NCI-H748 (cell line): ENCODE measurements at regions not wholly inside any gene's neighbourhood (a gene's known extent, or its start where the extent isn't known, plus 50 kb on each side); places are given as distances from the start of the nearest gene placed in this dataset.

Experiments
- DNase-seq: peaks from one replicate; lab custom pipeline; 2025; ENCODE audit not compliant: unreplicated experiment; lab: John Stamatoyannopoulos, UW

DNA sequence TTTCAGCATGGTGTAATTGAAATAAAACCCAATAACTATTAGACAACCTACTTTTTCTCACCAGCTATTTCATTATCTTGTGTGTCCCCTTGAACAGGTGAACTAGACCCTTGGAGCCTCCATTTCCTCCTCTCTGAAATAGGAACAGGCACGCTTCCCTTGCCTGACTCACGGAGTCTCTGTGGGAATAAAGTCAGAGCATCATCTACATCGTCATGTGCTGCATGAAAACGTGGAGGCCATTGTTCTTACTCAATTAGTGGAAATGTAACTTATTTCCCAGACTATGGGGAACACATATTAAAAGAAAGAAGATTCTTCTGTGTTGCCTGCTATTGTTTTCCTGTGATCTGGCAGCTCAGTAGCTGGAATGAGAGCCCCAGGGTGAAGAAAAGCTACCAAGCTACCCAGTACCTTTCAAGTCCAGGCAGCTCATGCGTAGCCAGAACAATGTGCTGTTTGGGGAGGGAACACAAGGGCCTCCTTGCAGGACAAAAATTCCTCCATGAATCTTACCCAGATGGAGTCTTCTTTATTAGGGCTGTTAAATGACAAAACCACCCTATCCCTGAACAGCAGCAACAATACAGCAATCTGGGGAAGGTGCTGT is 59.8 kb downstream of the SOX11 start:
- no peak for DNase-seq

- DNase-seq, result no peak
These were observed 64.1 kb downstream of the SOX11 start for GRCh38 chr2:5756272-5756671.

- no peak for DNase-seq
These were observed 66.2 kb downstream of the SOX11 start for GRCh38 chr2:5758346-5758745.

- no peak for DNase-seq
These were observed 67.8 kb downstream of the SOX11 start for GRCh38 chr2:5759949-5760348.

- no peak for DNase-seq
These were observed 71.3 kb downstream of the SOX11 start for GRCh38 chr2:5763531-5763930.

- DNase-seq, result no peak
These were observed 71.9 kb downstream of the SOX11 start for GRCh38 chr2:5764041-5764440.

DNA sequence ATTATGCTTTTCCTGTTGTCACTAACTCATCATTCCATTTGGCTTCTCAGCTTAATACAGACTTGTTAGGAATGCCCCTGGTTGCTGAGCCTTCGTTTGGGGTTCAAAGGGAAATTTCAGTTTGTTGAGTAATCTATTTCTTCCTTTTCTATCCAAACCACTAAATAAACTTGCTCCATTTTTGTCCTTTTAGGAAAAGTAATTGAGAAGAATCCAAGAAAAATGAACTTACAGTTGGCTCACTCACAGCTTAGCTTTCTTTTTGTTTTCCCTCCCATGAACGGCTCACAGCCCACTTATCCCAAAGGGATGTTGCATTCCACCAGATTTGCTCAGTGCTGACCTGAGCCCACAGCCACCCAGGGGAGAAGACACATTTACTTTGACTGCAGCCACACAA is 73.9 kb downstream of the SOX11 start:
- DNase-seq, result no peak

DNA sequence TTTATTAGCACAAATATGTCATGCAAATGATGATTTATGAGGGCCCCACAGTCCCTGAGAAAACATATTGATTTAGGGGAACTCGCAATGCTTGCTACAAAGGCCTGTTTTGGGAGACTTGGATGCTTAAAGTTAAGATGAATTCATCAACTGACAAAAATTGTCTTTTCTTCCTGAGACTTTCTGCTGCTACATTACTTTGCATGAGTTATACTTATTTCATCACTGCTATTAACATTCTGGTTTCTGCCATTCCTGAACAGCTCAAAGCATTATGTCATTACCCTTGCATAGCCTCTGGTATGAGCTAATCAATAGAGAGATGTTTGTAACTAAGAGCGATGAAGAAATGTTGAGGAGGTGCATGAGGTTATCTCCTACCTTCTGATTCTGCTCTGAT is 74.4 kb downstream of the SOX11 start:
- no peak for DNase-seq

- peak; percentile 45 for DNase-seq
These were observed 84.9 kb downstream of the SOX11 start for GRCh38 chr2:5777131-5777535.

- DNase-seq, result peak; percentile 33
These were observed 89.5 kb downstream of the SOX11 start for GRCh38 chr2:5781679-5782078.

- DNase-seq, result no peak
These were observed 89.9 kb downstream of the SOX11 start for GRCh38 chr2:5782103-5782502.

DNA sequence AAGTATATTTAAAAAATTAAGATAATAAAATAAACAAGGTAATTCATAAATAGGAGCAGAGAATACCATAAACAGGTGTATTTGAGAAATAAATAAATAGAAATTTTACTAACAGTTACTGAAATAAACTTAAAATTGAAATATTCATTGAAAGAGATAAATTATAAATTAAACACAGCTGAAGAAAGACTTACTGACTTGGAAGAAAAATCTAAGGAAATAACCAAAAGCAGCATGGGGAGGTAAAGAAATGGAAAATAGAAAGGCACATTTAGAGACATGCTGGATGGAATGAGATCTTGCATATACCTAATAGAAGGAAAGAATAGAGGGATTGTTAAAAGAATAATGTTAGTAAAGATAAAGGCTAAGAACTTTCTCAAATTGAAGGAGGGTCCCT is 96.3 kb downstream of the SOX11 start:
- no peak for DNase-seq

DNA sequence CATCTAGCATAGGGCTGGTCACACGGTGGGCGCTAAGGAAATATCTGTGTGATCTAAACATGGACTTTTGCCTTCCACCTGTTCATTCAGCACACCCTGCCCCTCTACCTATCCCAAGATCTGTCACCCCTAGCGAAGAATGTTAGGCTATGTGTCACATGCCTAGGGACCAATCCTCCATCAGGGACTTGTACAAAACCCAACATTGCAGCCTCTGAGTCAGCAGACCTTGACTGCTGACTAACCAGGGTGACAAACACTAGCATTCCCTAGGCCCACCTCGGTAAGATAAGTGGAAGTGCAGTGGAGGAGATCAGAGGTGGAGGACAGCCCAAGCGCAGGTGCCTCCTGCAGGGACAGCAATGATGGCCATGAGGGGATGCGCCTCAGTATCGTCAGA is 99.2 kb downstream of the SOX11 start:
- DNase-seq, result no peak

- DNase-seq, result no peak
These were observed 101.8 kb downstream of the SOX11 start for GRCh38 chr2:5794012-5794411.

- DNase-seq, result no peak
These were observed 105.9 kb downstream of the SOX11 start for GRCh38 chr2:5798084-5798483.

DNA sequence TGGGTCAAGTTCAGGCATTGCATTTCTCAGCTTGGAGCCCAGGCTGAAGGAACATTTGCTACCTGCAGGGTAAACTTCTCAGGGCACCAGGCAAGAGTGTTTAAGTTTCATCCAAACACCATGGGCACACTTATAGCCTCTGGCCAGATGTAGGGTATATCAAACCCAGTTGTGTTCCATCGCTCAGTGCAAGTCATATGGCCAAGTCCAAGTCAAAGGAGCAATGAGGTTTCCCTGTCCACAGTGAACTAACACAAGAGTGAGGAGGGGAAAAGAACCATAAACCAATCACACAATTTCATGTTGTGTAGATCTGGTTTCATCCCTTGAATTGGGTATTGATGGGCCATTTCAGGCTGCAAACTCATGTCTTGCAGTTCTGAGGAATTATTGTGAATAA is 107.2 kb downstream of the SOX11 start:
- DNase-seq, result no peak

- peak; percentile 26 for DNase-seq
These were observed 111.4 kb downstream of the SOX11 start for GRCh38 chr2:5803547-5803946.

DNA sequence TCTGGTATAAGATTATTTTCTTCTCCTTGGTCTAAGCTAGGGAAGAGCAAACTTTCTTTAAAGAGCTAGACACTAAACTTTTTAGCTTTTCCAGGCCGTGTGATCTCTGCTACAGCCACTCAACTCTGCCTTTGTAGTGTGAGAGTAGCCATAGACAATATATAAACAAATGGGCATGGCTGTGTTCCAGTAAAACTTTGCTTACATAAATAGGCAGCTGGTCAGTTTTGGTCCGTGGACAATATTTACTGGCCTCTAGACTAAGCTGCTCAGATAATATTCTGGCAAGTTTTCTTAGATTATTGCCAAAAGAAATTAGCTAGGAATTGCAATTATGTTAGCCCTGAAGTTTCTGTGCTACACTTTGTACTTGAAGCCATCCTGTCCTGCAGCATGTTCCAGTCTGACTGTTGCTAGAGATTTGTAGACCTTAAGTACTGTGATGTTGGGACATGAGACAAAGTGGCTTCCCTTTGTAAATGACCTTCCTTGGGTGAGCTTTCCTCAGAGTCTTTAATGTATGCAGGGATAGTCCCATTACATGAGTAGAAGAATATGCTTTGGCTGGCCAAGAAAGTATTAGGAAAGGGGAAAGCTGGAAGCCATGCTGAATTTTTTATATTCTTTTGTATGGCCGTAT is 126.9 kb downstream of the SOX11 start:
- no peak for DNase-seq

DNA sequence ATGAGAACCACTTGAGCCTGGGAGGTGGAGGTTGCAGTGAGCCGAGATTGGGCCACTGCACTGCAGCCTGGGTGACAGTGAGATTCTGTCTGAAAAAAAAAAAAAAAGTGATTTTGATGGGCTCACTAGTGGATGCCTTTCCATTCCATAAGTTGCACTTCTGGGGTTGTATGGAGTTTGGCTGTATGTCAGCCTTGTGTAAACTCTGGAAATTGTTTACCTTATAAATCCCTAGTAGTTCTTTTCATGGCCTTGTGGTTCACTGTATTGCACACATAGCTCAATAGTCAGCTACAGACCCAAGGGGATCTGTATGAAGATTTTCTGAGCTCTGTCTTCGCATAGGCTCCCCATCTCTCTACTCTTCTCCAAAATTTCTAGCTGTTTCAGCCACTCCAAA is 131.9 kb downstream of the SOX11 start:
- no peak for DNase-seq

DNA sequence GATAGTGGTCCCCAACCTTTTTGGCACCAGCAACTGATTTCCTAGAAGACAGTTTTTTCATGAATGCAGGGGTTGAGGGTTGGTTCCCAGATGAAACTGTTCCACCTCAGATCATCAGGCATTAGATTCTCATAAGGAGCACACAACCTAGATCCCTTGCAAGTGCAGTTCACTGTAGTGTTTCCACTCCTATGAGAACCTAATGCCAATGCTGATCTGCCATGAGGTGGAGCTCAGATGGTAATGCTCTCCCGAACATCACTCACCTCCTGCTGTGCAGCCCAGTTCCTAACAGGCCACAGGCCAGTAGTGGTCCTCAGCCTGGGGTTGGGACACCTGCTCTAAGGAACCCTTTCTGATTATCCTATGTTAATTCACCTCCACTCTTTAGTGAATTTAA is 133.5 kb downstream of the SOX11 start:
- no peak for DNase-seq

DNA sequence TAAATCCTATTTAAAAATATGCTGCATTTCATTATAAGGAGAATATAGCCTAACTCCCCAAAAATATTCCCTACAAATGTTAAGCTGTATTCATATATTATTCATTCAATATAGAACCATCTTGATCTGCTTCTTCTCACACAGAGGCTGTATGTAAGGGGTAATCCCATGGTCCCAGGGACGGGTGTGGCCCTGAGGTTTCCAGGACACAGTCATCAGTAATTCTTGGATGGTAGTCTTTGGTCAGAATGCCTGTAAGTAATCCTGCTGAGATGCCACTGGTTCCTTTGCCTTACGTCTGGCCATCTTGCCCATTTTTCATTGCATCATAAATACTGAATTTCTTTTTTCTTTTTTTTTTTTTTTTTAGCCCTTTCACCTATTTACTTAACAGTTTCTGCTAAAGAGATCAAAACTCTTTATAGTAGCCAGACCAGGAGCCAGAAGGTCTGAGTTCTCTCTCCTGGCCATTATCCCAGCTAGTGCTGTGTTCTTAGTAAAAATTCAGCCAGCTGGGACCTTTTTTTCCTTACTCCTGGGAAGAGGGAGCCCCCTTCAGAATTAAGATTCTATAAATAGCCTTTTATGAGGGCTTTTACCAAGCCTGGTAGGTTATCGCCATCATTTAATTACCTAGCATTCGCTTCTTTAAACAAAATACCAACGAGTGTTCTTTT is 134.9 kb downstream of the SOX11 start:
- no peak for DNase-seq

GRCh38 chr2:5834501-5834900 is 142.3 kb downstream of the SOX11 start:
- peak; percentile 15 for DNase-seq

DNA sequence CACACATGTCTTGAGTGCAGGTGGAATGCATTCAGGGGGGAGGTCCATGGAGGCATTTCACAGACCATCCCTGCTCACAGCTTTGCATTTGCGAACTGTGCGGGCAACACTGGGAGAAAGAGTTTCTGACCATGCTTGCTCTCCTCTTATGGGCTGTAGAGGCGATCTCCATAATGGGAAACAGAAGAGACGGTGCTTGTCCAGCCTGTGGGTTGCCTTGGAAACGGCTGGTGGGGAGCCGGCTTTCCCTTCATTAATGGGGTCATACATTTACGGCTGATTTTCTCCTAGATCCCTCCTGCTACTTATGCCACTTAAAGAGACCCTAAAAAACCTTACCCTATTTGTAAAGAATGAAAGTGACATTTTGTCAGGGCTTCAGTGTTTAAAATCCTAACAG is 147.4 kb downstream of the SOX11 start:
- DNase-seq, result peak; percentile 85
